ENCODE measurements at regions not wholly inside any gene's neighbourhood (a gene's known extent, or its start where the extent isn't known, plus 50 kb on each side); places are given as distances from the start of the nearest gene placed in this dataset. TPM values are rescaled to one million over a fixed set of nuclear protein-coding genes. Genes with fewer than 3 reads are reported as not detected.
"Not testable (repeated sequence)": the region's sequence is repeated elsewhere in the genome, so short reads cannot be mapped to it uniquely, and the experiment has no call there.

GRCh38 chr10:45235798-45236220 is 79.6 kb downstream of the OR13A1 start:
- Mint-ChIP-seq H3K4me1 (peaks cover 7% of the 10 kb centered on the region), H3K4me3 (no peak overlapping the region), H3K27me3 (peaks cover 5% of the 10 kb centered on the region), H3K27ac (no peak overlapping the region), H3K9me3 (ENCODE audit: low read depth) (no peaks in the 10 kb centered on the region), H3K36me3 (ENCODE audit: low read depth) (no peaks in the 10 kb centered on the region)
- POLR2A ChIA-PET: no interaction called here
- ATAC-seq (no peak), DNase-seq (no peak)
- intact Hi-C loops (cut with DNase I, micrococcal nuclease): loop anchor here (2.0 to 10.0 kb wide), 2 partner anchors 227 to 231 kb away; partner anchors contain the start of gene ZNF22 (in 1 of the 2)
- CTCF ChIA-PET: interaction anchor here (1.0 to 2.9 kb wide), 5 partner anchors 14 to 228 kb away, joined by 3 to 19 read pairs (median 3); no protein-coding TSS in a partner anchor

- H3K27me3 Mint-ChIP-seq: no peaks in the 10 kb centered on the region
- ChIA-PET CTCF (no interaction called here), POLR2A (no interaction called here)
- no peaks in the 10 kb centered on the region for H3K9me3 Mint-ChIP-seq (ENCODE audit: low read depth)
- peak overlapping the region; percentile 6 for H3K27ac Mint-ChIP-seq
- H3K36me3 Mint-ChIP-seq (ENCODE audit: low read depth): no peaks in the 10 kb centered on the region
- intact Hi-C loops (cut with DNase I, micrococcal nuclease): loop anchor here in 1 of 2 experiments (10.0 kb wide), 1 partner anchor 234 kb away; the partner anchor contains the start of gene ZNF22
- peaks cover 16% of the 10 kb centered on the region for H3K4me1 Mint-ChIP-seq
- ATAC-seq (no peak), DNase-seq (no peak)
- no peak overlapping the region for H3K4me3 Mint-ChIP-seq
Measured at GRCh38 chr10:45238896-45239295, 76.5 kb downstream of the OR13A1 start.

- Mint-ChIP-seq H3K36me3 (ENCODE audit: low read depth) (no peaks in the 10 kb centered on the region), H3K27ac (no peak overlapping the region), H3K9me3 (ENCODE audit: low read depth) (no peaks in the 10 kb centered on the region), H3K4me1 (peaks cover 16% of the 10 kb centered on the region), H3K27me3 (no peaks in the 10 kb centered on the region), H3K4me3 (no peak overlapping the region)
- intact Hi-C loops (cut with DNase I, micrococcal nuclease): loop anchor here in 1 of 2 experiments (10.0 kb wide), 2 partner anchors 215 to 235 kb away; partner anchors contain the start of gene ZNF22
- ChIA-PET CTCF (no interaction called here), POLR2A (no interaction called here)
- no peak for ATAC-seq
- no peak for DNase-seq
Measured at GRCh38 chr10:45239642-45240041, 75.8 kb downstream of the OR13A1 start.

GRCh38 chr10:45241865-45242520 is 73.4 kb downstream of the OR13A1 start:
- ChIA-PET CTCF (interaction anchor here (0.6 to 2.2 kb wide), 4 partner anchors 9 to 787 kb away, joined by 3 to 8 read pairs (median 4); no protein-coding TSS in a partner anchor), POLR2A (interaction anchor here (0.7 kb wide), 1 partner anchor 787 kb away, joined by 4 read pairs; no protein-coding TSS in a partner anchor)
- DNase-seq (no peak), ATAC-seq (no peak)
- peaks cover 16% of the 10 kb centered on the region for H3K4me1 Mint-ChIP-seq
- H3K9me3 Mint-ChIP-seq (ENCODE audit: low read depth): no peaks in the 10 kb centered on the region
- no peak overlapping the region for H3K4me3 Mint-ChIP-seq
- H3K36me3 Mint-ChIP-seq (ENCODE audit: low read depth): no peaks in the 10 kb centered on the region
- intact Hi-C loops (cut with DNase I, micrococcal nuclease): loop anchor here in 1 of 2 experiments (10.0 kb wide), 1 partner anchor 213 kb away; no protein-coding TSS in a partner anchor
- no peak overlapping the region for H3K27ac Mint-ChIP-seq
- no peaks in the 10 kb centered on the region for H3K27me3 Mint-ChIP-seq

GRCh38 chr10:45243261-45243660 is 72.1 kb downstream of the OR13A1 start:
- Mint-ChIP-seq H3K4me3 (no peak overlapping the region), H3K27me3 (no peaks in the 10 kb centered on the region), H3K4me1 (peaks cover 16% of the 10 kb centered on the region), H3K36me3 (ENCODE audit: low read depth) (no peaks in the 10 kb centered on the region), H3K9me3 (ENCODE audit: low read depth) (no peaks in the 10 kb centered on the region), H3K27ac (no peak overlapping the region)
- DNase-seq (no peak), ATAC-seq (no peak)
- ChIA-PET POLR2A (no interaction called here), CTCF (interaction anchor here (1.0 kb wide), 1 partner anchor 9 kb away, joined by 5 read pairs; no protein-coding TSS in a partner anchor)
- intact Hi-C loops (cut with DNase I, micrococcal nuclease): loop anchor here in 1 of 2 experiments (10.0 kb wide), 1 partner anchor 212 kb away; no protein-coding TSS in a partner anchor

GRCh38 chr10:45246522-45246921 is 68.9 kb downstream of the OR13A1 start:
- POLR2A ChIA-PET: interaction anchor here (0.5 kb wide), 1 partner anchor 1077 kb away, joined by 3 read pairs; no protein-coding TSS in a partner anchor
- Mint-ChIP-seq H3K27me3 (peaks cover 3% of the 10 kb centered on the region), H3K4me1 (peaks cover 5% of the 10 kb centered on the region), H3K36me3 (ENCODE audit: low read depth) (no peaks in the 10 kb centered on the region), H3K9me3 (ENCODE audit: low read depth) (no peaks in the 10 kb centered on the region), H3K27ac (no peak overlapping the region), H3K4me3 (no peak overlapping the region)
- DNase-seq: no peak
- no peak for ATAC-seq
- intact Hi-C loops (cut with DNase I, micrococcal nuclease): loop anchor here in 1 of 2 experiments (10.0 kb wide), 1 partner anchor 208 kb away; no protein-coding TSS in a partner anchor
- CTCF ChIA-PET: interaction anchor here (1.0 to 1.2 kb wide), 2 partner anchors 12 to 299 kb away, joined by 3 to 5 read pairs; no protein-coding TSS in a partner anchor

GRCh38 chr10:45249978-45250693 is 65.3 kb downstream of the OR13A1 start:
- no peak overlapping the region for H3K27ac Mint-ChIP-seq

GRCh38 chr10:45250694-45251075 is 64.7 kb downstream of the OR13A1 start:
- H3K4me3 Mint-ChIP-seq; POLR2A ChIA-PET; H3K4me1 Mint-ChIP-seq; H3K27ac Mint-ChIP-seq; ATAC-seq; H3K9me3 Mint-ChIP-seq (ENCODE audit: low read depth); DNase-seq; H3K36me3 Mint-ChIP-seq (ENCODE audit: low read depth); H3K27me3 Mint-ChIP-seq: not testable (repeated sequence)
- CTCF ChIA-PET: interaction anchor here (0.6 to 3.4 kb wide), 16 partner anchors 7 to 1267 kb away, joined by 3 to 19 read pairs (median 3); no protein-coding TSS in a partner anchor
- intact Hi-C loops (cut with DNase I, micrococcal nuclease): loop anchor here in 1 of 2 experiments (1.0 to 5.0 kb wide), 4 partner anchors 214 to 778 kb away; partner anchors contain the start of gene ZFAND4

More at GRCh38 chr10:45249978-45250693, 65.3 kb downstream of the OR13A1 start:
- no peaks in the 10 kb centered on the region for H3K9me3 Mint-ChIP-seq (ENCODE audit: low read depth)
- peaks cover 2% of the 10 kb centered on the region for H3K4me1 Mint-ChIP-seq
- ChIA-PET CTCF (interaction anchor here (0.5 to 3.4 kb wide), 23 partner anchors 8 to 1266 kb away, joined by 3 to 19 read pairs (median 3); no protein-coding TSS in a partner anchor), POLR2A (interaction anchor here (0.6 to 0.7 kb wide), 2 partner anchors 313 to 422 kb away, joined by 5 to 8 read pairs; partner anchors contain the start of gene ZFAND4)
- ATAC-seq: peak; percentile 26
- peaks cover 3% of the 10 kb centered on the region for H3K27me3 Mint-ChIP-seq
- no peak for DNase-seq
- intact Hi-C loops (cut with DNase I, micrococcal nuclease): loop anchor here (1.0 to 10.0 kb wide), 5 partner anchors 205 to 779 kb away; partner anchors contain the start of gene ZFAND4 (in 1 of the 2)
- no peaks in the 10 kb centered on the region for H3K36me3 Mint-ChIP-seq (ENCODE audit: low read depth)
- H3K4me3 Mint-ChIP-seq: peak overlapping the region; percentile 22

Small RNA genes lying in the stretch of these regions (microRNA-seq; reads per million reads assigned to microRNA genes)
- not detected for gene MIR3156-1 (ENCODE audit: borderline replicate concordance)
